ENCODE measurements at regions not wholly inside any gene's neighbourhood (a gene's known extent, or its start where the extent isn't known, plus 50 kb on each side); places are given as distances from the start of the nearest gene placed in this dataset.
"Not testable (repeated sequence)": the region's sequence is repeated elsewhere in the genome, so short reads cannot be mapped to it uniquely, and the experiment has no call there.

- peak; percentile 83 for DNase-seq (ENCODE audit: low read depth, low spot score)
Measured at GRCh38 chr3:78507196-78507984, 1260.4 kb downstream of the ROBO1 start.

GRCh38 chr3:78511840-78512239 lies 1256.0 kb downstream of the ROBO1 start:
- no peak for DNase-seq (ENCODE audit: low read depth, low spot score)

DNA sequence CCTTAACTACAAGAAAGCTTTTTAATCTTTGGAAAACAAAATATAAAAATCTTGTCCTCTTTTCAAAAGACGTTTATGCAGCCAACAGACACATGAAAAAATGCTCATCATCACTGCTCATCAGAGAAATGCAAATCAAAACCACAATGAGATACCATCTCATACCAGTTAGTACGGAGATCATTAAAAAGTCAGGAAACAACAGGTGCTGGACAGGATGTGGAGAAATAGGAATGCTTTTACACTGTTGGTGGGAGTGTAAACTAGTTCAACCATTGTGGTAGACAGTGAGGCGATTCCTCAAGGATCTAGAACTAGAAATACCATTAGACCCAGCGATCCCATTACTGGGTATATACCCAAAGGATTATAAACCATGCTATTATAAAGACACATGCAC lies 1255.0 kb downstream of the ROBO1 start:
- not testable (repeated sequence) for DNase-seq (ENCODE audit: low read depth, low spot score)

DNA sequence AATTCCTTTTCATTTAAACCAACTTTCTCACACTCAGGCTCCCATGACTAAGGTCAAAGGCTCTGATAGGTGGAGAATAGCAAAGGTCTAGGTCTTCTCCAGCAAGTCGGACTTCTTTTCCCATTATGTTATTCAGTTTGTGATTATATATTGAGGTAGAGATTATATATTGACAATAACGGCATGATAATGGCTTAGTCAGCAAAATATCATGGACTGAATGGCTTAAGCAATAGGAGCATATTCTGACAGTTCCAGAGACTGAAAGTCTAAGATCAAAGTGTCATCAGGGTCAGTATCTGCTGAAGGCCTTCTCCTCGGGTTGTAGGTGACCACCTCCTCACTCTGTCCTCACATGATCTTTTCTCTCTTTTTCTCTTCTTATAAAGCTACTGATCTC lies 1251.4 kb downstream of the ROBO1 start:
- DNase-seq (ENCODE audit: low read depth, low spot score): no peak

DNA sequence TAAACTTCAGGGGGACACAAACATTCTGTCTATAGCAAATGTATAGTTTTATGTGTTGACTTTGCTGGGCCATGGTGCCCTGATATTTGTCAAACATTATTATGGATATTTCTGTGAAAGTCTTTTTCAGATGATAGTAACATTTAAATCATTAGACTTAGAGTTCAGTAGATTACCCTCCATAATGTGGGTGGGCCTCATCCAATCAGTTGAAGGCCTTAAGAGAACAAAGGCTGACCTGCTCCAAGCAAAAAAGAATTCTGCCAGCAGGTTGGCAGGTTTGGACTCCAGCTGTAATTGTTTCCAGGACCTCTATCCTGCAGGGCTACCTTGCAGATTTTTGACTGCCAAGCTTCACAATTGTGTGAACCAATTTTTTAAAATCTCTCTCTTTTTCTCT lies 1250.9 kb downstream of the ROBO1 start:
- DNase-seq (ENCODE audit: low read depth, low spot score): no peak

DNA sequence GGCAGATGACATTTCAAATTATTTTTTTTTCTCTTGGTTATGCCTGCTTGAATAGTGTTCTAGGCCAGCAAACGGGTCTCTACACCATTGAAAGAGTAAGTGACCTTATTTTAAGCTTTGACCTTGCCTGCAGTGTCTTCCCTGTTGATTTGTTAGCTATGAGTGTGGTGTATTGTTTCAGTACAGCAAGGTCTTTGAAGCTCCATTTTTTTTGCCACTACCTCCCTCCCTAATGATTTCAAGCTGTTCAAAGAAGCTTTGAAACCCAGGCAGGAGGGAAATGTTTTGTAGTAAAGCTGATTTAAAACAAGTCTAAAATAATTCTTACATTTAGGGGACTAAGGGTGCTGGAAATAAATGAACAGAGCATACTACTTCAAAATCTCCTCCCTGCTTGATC lies 1249.8 kb downstream of the ROBO1 start:
- DNase-seq (ENCODE audit: low read depth, low spot score): no peak

GRCh38 chr3:78519281-78519680 lies 1248.5 kb downstream of the ROBO1 start:
- no peak for DNase-seq (ENCODE audit: low read depth, low spot score)

DNA sequence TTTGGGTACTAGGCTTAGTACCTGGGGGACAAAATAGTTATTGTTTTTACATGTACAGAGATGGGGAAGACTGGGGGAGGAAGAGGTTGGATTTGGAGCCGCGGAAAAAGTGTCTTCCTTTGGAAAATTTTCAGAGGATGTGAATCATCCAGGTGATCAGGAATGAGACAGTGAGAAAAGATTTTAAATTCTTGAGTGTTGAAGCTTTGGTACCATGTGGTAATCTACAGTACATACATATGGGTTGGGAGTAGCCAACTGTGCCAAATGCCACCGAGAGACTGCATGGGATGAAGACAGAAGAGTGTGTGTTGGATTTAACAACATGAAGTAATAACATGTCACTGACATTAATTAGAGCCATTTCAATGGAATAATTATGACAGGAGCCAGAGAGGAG lies 1238.2 kb downstream of the ROBO1 start:
- DNase-seq (ENCODE audit: low read depth, low spot score): no peak

DNA sequence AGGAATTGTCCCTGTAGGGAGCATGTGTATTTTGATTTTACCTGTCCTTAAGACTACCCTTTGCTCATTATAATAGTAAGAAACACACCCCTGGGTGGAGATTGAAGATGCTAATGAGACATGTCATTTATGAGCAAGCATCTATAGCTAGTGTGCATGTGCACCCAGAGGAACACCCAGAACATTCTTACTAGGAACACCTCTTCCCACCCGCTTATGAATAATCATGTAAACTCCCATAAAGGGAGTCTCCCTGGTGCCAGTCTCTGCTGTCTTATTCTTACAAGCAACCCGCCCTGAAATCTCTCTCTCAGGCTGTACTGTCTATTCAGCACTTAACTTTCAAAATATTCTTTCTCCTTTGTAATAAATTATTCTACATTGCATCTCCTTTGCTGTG lies 1227.3 kb downstream of the ROBO1 start:
- DNase-seq (ENCODE audit: low read depth, low spot score): no peak

- DNase-seq (ENCODE audit: low read depth, low spot score): no peak
Measured at GRCh38 chr3:78545827-78546226, 1222.0 kb downstream of the ROBO1 start.
